ENCODE measurements at regions not wholly inside any gene's neighbourhood (a gene's known extent, or its start where the extent isn't known, plus 50 kb on each side); places are given as distances from the start of the nearest gene placed in this dataset.

GRCh38 chr11:116224154-116224888 lies 548.5 kb downstream of the BUD13 start:
- DNase-seq, result peak; percentile 63
- TF ChIP-seq IRF3 (IDR thresholded peaks at IDR 0.05; ENCODE audit: low read depth, low read length) (no peak), USF1 (IDR thresholded peaks at IDR 0.05; ENCODE audit: borderline replicate concordance, low read depth) (no peak), USF2 (IDR thresholded peaks at IDR 0.05; ENCODE audit: borderline replicate concordance, low read depth, low read length) (no peak), EP300 (IDR thresholded peaks at IDR 0.05; ENCODE audit: borderline replicate concordance in 1 of 2, low read depth in 1 of 2, low read length in 1 of 2) (no peak), GATA2 (CRISPR knock-in tag; IDR thresholded peaks at IDR 0.05) (no peak; the same call in 1 of the 2 replicates), FOXJ3 (CRISPR knock-in tag; IDR thresholded peaks at IDR 0.05) (no peak), RCOR1 (IDR thresholded peaks at IDR 0.05; ENCODE audit: low read length) (no peak), EZH2phosphoT487 (IDR thresholded peaks at IDR 0.05; ENCODE audit: borderline replicate concordance, low read depth) (no peak), RAD21 (IDR thresholded peaks at IDR 0.05; ENCODE audit: low read length) (peak; percentile 65), CHD2 (IDR thresholded peaks at IDR 0.05; ENCODE audit: low read length, partially characterized antibody) (no peak), MXI1 (IDR thresholded peaks at IDR 0.05; ENCODE audit: low read depth, low read length) (no peak), FOXM1 (IDR thresholded peaks at IDR 0.05; ENCODE audit: low read depth) (no peak), PBX3 (IDR thresholded peaks at IDR 0.05) (no peak), MAX (IDR thresholded peaks at IDR 0.05; ENCODE audit: low read depth) (no peak), ELF1 (IDR thresholded peaks at IDR 0.05) (no peak), REST (IDR thresholded peaks at IDR 0.05; ENCODE audit: low read depth, low read length) (no peak), ZBTB33 (IDR thresholded peaks at IDR 0.05; ENCODE audit: borderline replicate concordance, low read depth) (no peak), YY1 (IDR thresholded peaks at IDR 0.05; ENCODE audit: low read depth) (no peak), SMC3 (IDR thresholded peaks at IDR 0.05; ENCODE audit: low read depth, low read length) (peak; percentile 50)

More at GRCh38 chr11:116224154-116224888, 548.5 kb downstream of the BUD13 start:
- H4K20me1 ChIP-seq (ENCODE audit: insufficient read depth), result no peaks in the 10 kb centered on the region
- CTCF ChIA-PET, result interaction anchor here (0.7 to 4.3 kb wide), 34 partner anchors 9 to 1022 kb away, joined by 3 to 39 read pairs (median 4); no protein-coding TSS in a partner anchor
- no peak overlapping the region for H2AFZ ChIP-seq (ENCODE audit: low read depth)
- no peak overlapping the region for H3K4me2 ChIP-seq
- H3K27ac ChIP-seq (ENCODE audit: low read depth in 2 of 2, low read length in 1 of 2), result peak overlapping the region in 1 of 2 experiments; percentile 84; a peak in 2 of 4 replicates
- no peaks in the 10 kb centered on the region for H3K27me3 ChIP-seq (ENCODE audit: insufficient read depth)
- no peak overlapping the region for H3K9ac ChIP-seq
- peak overlapping the region in 1 of 2 experiments; percentile 31; a peak in 1 of 4 replicates for H3K4me3 ChIP-seq (ENCODE audit: low read depth in 2 of 2, low read length in 1 of 2)
- H3K9me2 ChIP-seq, result no peaks in the 10 kb centered on the region
- no peaks in the 10 kb centered on the region for H3K79me2 ChIP-seq (ENCODE audit: insufficient read depth)
- WGBS (ENCODE audit: low lambda C conversion rate), result 15% methylated on average over 10 of the region's 10 CpGs
- H3K9me3 ChIP-seq, result no peaks in the 10 kb centered on the region
- POLR2A ChIA-PET, result interaction anchor here (0.7 to 1.2 kb wide), 3 partner anchors 147 to 160 kb away, joined by 3 to 7 read pairs (median 4); no protein-coding TSS in a partner anchor
- peaks cover 3% of the 10 kb centered on the region for H3F3A ChIP-seq (replicated peaks; ENCODE audit: insufficient read depth)
- H3K4me1 ChIP-seq (ENCODE audit: control insufficient read depth in 1 of 2, insufficient read depth in 2 of 2, low read depth in 1 of 2, low read length in 1 of 2), result peaks cover 0 to 40% of the 10 kb centered on the region in 2 experiments; a peak in 1 of 4 replicates
- H3K36me3 ChIP-seq (replicated peaks in 1 of 2; ENCODE audit: control insufficient read depth in 1 of 2, insufficient read depth in 2 of 2, low read length in 1 of 2), result no peaks in the 10 kb centered on the region

Measured in SK-N-SH (cell line).